Loucy (cell line): ENCODE measurements at regions not wholly inside any gene's neighbourhood (a gene's known extent, or its start where the extent isn't known, plus 50 kb on each side); places are given as distances from the start of the nearest gene placed in this dataset.

ENCODE experiments used
- CTCF ChIP-seq: fragments of 200-600 bp; sonication (generic); conservative IDR thresholded peaks from 2 replicates; pipeline ENCODE4 v1.5.1; 2014; ENCODE audit warnings: mild to moderate bottlenecking, antibody characterized with exemption, low read length
- EZH2phosphoT487 ChIP-seq: fragments of 200-600 bp; IDR thresholded peaks from 2 replicates; pipeline ENCODE4 v1.6.1; 2018; ENCODE audit warnings: antibody characterized with exemption, mild to moderate bottlenecking, moderate library complexity, borderline replicate concordance

GRCh38 chr14:95603415-95603814 is 68.6 kb downstream of the GLRX5 start:
- TF ChIP-seq CTCF, result no peak
- no peak for TF ChIP-seq EZH2phosphoT487
